ENCODE measurements at regions not wholly inside any gene's neighbourhood (a gene's known extent, or its start where the extent isn't known, plus 50 kb on each side); places are given as distances from the start of the nearest gene placed in this dataset.

DNA sequence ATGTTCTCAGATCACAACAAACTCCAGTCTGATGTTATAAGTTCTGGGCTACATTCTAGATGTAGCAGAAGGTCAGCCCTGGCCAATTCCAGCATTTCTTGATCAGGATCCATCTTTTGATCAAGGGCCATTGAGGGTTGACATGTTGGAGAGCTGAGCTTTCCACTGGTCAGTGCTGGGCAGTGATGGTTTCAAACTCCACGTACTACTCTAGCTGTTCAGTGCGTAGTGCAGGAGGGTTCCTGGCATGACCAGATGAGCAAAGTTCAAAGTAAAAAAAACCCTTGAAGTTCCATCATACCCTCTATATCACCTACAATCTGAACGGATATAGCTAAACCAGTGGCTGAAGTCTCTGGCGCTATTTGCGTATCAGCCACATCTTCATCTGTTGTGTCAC, 210.4 kb upstream of the OSR1 start:
- intact Hi-C loops (cut with micrococcal nuclease): no loop called here

DNA sequence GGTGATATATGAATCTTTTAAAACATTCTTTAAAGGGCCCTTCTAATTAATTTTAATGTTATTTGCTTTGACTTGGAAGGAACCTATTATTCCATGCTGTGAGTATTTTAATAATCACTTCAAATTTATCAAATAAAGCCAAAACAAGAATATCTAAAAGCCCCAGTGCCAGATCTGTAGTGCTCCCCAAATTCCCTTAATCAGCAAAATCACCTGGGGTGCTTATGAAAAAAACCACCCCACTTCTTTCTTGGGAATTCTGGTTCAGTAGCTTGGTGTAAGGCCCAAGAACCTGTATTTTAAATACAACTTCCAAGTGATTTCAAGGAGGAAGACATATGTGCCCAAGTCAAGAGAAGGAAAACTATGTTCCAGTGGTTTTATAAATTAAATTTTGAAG, 202.4 kb upstream of the OSR1 start:
- Histone ChIP-seq H3K4me1 (ENCODE audit: control insufficient read depth in 2 of 2, insufficient read depth in 2 of 2, low read length in 2 of 2) (no peaks in the 10 kb centered on the region), H3K4me3 (ENCODE audit: control extremely low read depth in 1 of 5, extremely low read depth in 1 of 5, insufficient read depth in 1 of 5, low read depth in 2 of 5, low read length in 4 of 5) (no peak overlapping the region), H3K4me2 (replicated peaks; ENCODE audit: low read depth, low read length, poor library complexity, severe bottlenecking) (no peak overlapping the region), H4K20me1 (ENCODE audit: control insufficient read depth, insufficient read depth, low read length, poor library complexity, severe bottlenecking) (no peaks in the 10 kb centered on the region), H3K27me3 (replicated peaks in 1 of 4; ENCODE audit: control extremely low read depth in 1 of 4, control insufficient read depth in 3 of 4, insufficient read depth in 4 of 4, low read length in 3 of 4) (no peaks in the 10 kb centered on the region), H3K36me3 (replicated peaks in 1 of 2; ENCODE audit: control extremely low read depth in 1 of 2, control insufficient read depth in 1 of 2, extremely low read depth in 1 of 2, insufficient read depth in 2 of 2, low read length in 1 of 2) (no peaks in the 10 kb centered on the region), H3K9ac (ENCODE audit: low read length) (no peak overlapping the region), H3K79me2 (ENCODE audit: control insufficient read depth, insufficient read depth, low read length) (no peaks in the 10 kb centered on the region), H3K9me3 (ENCODE audit: control extremely low read depth in 1 of 3, control insufficient read depth in 2 of 3, insufficient read depth in 1 of 3, low read length in 2 of 3) (peaks cover 0 to 6% (median 0%) of the 10 kb centered on the region in 3 donors), H3K27ac (ENCODE audit: low read length in 2 of 2) (no peak overlapping the region), H2AFZ (ENCODE audit: insufficient read depth, low read depth, low read length, poor library complexity, severe bottlenecking) (no peak overlapping the region)
- H3K9me3 Mint-ChIP-seq (ENCODE audit: insufficient read depth): peaks cover 2% of the 10 kb centered on the region
- no peak overlapping the region for H3K27ac Mint-ChIP-seq
- H3K27me3 Mint-ChIP-seq: peaks cover 9% of the 10 kb centered on the region
- DNase-seq (no peak), ATAC-seq (ENCODE audit: low read depth) (no peak)
- intact Hi-C loops (cut with micrococcal nuclease): no loop called here
- ChIA-PET CTCF (no interaction called here), POLR2A (no interaction called here)
- no peak for TF ChIP-seq EZH2 (IDR thresholded peaks at IDR 0.05; ENCODE audit: borderline replicate concordance, insufficient read depth, low read depth, low read length, poor library complexity, severe bottlenecking)
- H3K4me3 Mint-ChIP-seq: no peak overlapping the region
- no peaks in the 10 kb centered on the region for H3K4me1 Mint-ChIP-seq

More for the DNA sequence above, 210.4 kb upstream of the OSR1 start:
- Histone ChIP-seq H3K9ac (ENCODE audit: low read length) (no peak overlapping the region), H3K27me3 (replicated peaks in 1 of 4; ENCODE audit: control extremely low read depth in 1 of 4, control insufficient read depth in 3 of 4, insufficient read depth in 4 of 4, low read length in 3 of 4) (no peaks in the 10 kb centered on the region), H2AFZ (ENCODE audit: insufficient read depth, low read depth, low read length, poor library complexity, severe bottlenecking) (no peak overlapping the region), H3K4me1 (ENCODE audit: control insufficient read depth in 2 of 2, insufficient read depth in 2 of 2, low read length in 2 of 2) (no peaks in the 10 kb centered on the region), H3K9me3 (ENCODE audit: control extremely low read depth in 1 of 3, control insufficient read depth in 2 of 3, insufficient read depth in 1 of 3, low read length in 2 of 3) (no peaks in the 10 kb centered on the region), H3K4me2 (replicated peaks; ENCODE audit: low read depth, low read length, poor library complexity, severe bottlenecking) (no peak overlapping the region), H3K79me2 (ENCODE audit: control insufficient read depth, insufficient read depth, low read length) (no peaks in the 10 kb centered on the region), H4K20me1 (ENCODE audit: control insufficient read depth, insufficient read depth, low read length, poor library complexity, severe bottlenecking) (no peaks in the 10 kb centered on the region), H3K27ac (ENCODE audit: low read length in 2 of 2) (no peak overlapping the region), H3K36me3 (replicated peaks in 1 of 2; ENCODE audit: control extremely low read depth in 1 of 2, control insufficient read depth in 1 of 2, extremely low read depth in 1 of 2, insufficient read depth in 2 of 2, low read length in 1 of 2) (no peaks in the 10 kb centered on the region), H3K4me3 (ENCODE audit: control extremely low read depth in 1 of 5, extremely low read depth in 1 of 5, insufficient read depth in 1 of 5, low read depth in 2 of 5, low read length in 4 of 5) (no peak overlapping the region)
- H3K27me3 Mint-ChIP-seq: no peaks in the 10 kb centered on the region
- H3K9me3 Mint-ChIP-seq (ENCODE audit: insufficient read depth): peaks cover 2% of the 10 kb centered on the region
- no peak overlapping the region for H3K4me3 Mint-ChIP-seq
- H3K4me1 Mint-ChIP-seq: no peaks in the 10 kb centered on the region
- no peak for DNase-seq
- ChIA-PET POLR2A (no interaction called here), CTCF (no interaction called here)
- 91% methylated on average over 5 of the region's 5 CpGs for WGBS (ENCODE audit: insufficient coverage)
- no peak overlapping the region for H3K27ac Mint-ChIP-seq
- no peak for TF ChIP-seq EZH2 (IDR thresholded peaks at IDR 0.05; ENCODE audit: borderline replicate concordance, insufficient read depth, low read depth, low read length, poor library complexity, severe bottlenecking)
- TF ChIP-seq, protein P1, sequence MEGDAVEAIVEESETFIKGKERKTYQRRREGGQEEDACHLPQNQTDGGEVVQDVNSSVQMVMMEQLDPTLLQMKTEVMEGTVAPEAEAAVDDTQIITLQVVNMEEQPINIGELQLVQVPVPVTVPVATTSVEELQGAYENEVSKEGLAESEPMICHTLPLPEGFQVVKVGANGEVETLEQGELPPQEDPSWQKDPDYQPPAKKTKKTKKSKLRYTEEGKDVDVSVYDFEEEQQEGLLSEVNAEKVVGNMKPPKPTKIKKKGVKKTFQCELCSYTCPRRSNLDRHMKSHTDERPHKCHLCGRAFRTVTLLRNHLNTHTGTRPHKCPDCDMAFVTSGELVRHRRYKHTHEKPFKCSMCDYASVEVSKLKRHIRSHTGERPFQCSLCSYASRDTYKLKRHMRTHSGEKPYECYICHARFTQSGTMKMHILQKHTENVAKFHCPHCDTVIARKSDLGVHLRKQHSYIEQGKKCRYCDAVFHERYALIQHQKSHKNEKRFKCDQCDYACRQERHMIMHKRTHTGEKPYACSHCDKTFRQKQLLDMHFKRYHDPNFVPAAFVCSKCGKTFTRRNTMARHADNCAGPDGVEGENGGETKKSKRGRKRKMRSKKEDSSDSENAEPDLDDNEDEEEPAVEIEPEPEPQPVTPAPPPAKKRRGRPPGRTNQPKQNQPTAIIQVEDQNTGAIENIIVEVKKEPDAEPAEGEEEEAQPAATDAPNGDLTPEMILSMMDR (IDR thresholded peaks at IDR 0.05): no peak
- no peak for ATAC-seq (ENCODE audit: low read depth)

Data from B cell (primary cell).